ENCODE measurements at regions not wholly inside any gene's neighbourhood (a gene's known extent, or its start where the extent isn't known, plus 50 kb on each side); places are given as distances from the start of the nearest gene placed in this dataset.

- Mint-ChIP-seq H3K9me3 (no peaks in the 10 kb centered on the region), H3K4me3 (no peak overlapping the region), H3K4me1 (no peaks in the 10 kb centered on the region), H3K27me3 (no peaks in the 10 kb centered on the region), H3K36me3 (ENCODE audit: low read depth) (no peaks in the 10 kb centered on the region), H3K27ac (no peak overlapping the region)
- ChIA-PET POLR2A (no interaction called here), CTCF (no interaction called here)
- TF ChIP-seq, protein P1, sequence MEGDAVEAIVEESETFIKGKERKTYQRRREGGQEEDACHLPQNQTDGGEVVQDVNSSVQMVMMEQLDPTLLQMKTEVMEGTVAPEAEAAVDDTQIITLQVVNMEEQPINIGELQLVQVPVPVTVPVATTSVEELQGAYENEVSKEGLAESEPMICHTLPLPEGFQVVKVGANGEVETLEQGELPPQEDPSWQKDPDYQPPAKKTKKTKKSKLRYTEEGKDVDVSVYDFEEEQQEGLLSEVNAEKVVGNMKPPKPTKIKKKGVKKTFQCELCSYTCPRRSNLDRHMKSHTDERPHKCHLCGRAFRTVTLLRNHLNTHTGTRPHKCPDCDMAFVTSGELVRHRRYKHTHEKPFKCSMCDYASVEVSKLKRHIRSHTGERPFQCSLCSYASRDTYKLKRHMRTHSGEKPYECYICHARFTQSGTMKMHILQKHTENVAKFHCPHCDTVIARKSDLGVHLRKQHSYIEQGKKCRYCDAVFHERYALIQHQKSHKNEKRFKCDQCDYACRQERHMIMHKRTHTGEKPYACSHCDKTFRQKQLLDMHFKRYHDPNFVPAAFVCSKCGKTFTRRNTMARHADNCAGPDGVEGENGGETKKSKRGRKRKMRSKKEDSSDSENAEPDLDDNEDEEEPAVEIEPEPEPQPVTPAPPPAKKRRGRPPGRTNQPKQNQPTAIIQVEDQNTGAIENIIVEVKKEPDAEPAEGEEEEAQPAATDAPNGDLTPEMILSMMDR (IDR thresholded peaks at IDR 0.05) = no peak
- no peak for DNase-seq
- intact Hi-C loops (cut with micrococcal nuclease) = no loop called here
- ATAC-seq (ENCODE audit: low read depth) = no peak
Measured at GRCh38 chr3:168575750-168576149, 480.0 kb upstream of the GOLIM4 start.

- Mint-ChIP-seq H3K4me3 (no peak overlapping the region), H3K27me3 (no peaks in the 10 kb centered on the region), H3K27ac (no peak overlapping the region), H3K4me1 (no peaks in the 10 kb centered on the region), H3K36me3 (ENCODE audit: low read depth) (no peaks in the 10 kb centered on the region), H3K9me3 (no peaks in the 10 kb centered on the region)
- TF ChIP-seq, protein P1 (IDR thresholded peaks at IDR 0.05) = no peak
- intact Hi-C loops (cut with micrococcal nuclease) = no loop called here
- ChIA-PET CTCF (no interaction called here), POLR2A (no interaction called here)
- DNase-seq (no peak), ATAC-seq (ENCODE audit: low read depth) (no peak)
Measured at GRCh38 chr3:168574455-168575158, 478.9 kb upstream of the GOLIM4 start.

DNA sequence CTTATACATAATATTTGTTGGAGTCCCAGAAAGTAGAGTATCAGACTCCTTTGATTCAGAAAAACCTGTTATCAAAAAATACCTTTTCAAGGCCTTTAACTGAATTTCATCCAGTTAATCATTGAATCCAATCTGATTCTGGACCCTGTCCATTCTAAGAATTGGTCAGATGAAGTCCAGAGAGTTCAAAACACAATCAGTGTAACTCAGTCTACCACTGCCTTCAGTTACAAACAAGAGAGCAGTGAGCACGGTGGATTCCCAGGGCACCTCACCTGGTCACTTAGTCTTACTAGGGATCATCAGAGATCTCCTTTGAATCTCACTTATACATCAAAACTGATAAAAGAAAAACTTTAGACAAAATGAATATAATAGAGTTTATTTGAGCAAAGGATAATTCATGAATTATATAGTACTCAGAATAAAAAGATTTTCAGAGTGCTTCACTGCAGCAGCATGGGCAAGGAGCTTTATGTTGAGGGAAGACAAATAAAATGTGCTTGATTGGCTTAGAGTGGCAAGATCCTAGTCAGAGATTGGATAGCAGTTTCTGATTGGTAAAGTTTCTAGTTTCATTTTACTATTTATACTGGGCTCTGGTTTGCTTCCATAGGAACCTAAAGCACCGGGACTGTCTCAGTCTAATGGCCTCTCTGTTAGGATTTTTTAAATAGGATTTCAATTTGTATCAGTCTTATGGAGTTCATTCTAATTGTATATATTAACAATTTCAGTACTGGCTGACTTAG lies 474.9 kb upstream of the GOLIM4 start:
- H3K4me3 Mint-ChIP-seq = no peak overlapping the region

DNA sequence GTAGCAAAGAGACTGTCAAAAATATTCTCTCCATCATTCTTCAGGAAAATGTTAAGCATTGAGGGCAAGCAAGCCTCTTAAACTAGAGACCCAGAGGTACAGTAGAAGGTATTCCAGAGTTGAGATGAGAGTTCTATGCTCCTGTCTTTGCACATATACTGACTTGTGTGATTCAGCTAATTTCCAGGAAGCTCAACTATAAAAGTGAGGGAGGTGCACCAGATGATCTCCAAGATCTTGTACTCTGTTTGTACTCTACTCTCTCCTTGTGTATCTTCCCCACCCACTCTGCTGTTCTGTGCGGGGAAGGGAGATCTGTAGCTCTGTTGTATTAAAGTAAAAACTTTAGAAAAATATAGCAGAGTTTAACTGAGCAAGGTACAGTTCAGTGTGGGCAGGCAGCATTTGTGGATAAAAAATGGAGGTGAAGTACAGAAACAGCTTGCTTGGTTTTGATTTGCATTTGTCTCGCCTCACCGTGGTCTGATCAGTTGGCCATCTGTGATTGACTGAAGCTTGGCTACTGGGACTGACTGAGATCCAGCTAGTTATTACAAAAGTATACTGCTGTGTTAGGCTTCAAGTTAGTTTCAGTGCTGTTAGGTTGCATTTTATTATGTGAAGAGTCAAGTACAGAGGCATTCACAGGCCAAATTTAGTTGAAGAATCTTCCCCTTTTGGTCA lies 463.1 kb upstream of the GOLIM4 start:
- Mint-ChIP-seq H3K4me1 (no peaks in the 10 kb centered on the region), H3K9me3 (no peaks in the 10 kb centered on the region), H3K27me3 (no peaks in the 10 kb centered on the region), H3K27ac (no peak overlapping the region), H3K36me3 (ENCODE audit: low read depth) (no peaks in the 10 kb centered on the region), H3K4me3 (no peak overlapping the region)
- no peak for DNase-seq
- ATAC-seq (ENCODE audit: low read depth) = no peak
- ChIA-PET CTCF (no interaction called here), POLR2A (no interaction called here)
- TF ChIP-seq, protein P1 (IDR thresholded peaks at IDR 0.05) = no peak
- intact Hi-C loops (cut with micrococcal nuclease) = no loop called here

More for the DNA sequence above, 474.9 kb upstream of the GOLIM4 start:
- ATAC-seq (ENCODE audit: low read depth) (no peak), DNase-seq (no peak)
- Mint-ChIP-seq H3K9me3 (no peaks in the 10 kb centered on the region), H3K27ac (no peak overlapping the region), H3K4me1 (no peaks in the 10 kb centered on the region), H3K27me3 (no peaks in the 10 kb centered on the region), H3K36me3 (ENCODE audit: low read depth) (no peaks in the 10 kb centered on the region)
- POLR2A ChIA-PET = no interaction called here
- CTCF ChIA-PET = no interaction called here
- TF ChIP-seq, protein P1 (IDR thresholded peaks at IDR 0.05) = no peak
- intact Hi-C loops (cut with micrococcal nuclease) = no loop called here

DNA sequence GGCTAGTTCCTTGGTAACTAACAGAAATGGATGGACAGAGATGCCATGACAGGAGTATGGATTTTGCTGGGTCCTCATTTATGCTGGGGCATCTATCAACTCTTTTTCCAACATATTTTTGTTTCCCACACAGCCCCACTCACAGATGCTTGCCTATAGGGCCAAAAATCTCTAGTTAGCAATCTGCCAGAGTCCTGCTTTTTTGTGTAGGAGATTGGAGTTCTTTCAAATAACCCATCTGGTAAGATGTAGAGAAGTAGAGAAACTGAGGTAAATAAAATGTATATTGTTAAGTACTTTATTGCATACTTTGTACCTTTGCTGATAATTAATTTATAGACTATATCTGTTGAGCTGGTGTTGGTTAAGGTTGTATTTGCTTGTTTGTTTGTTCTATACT lies 456.5 kb upstream of the GOLIM4 start:
- no peak for DNase-seq
- Mint-ChIP-seq H3K27me3 (no peaks in the 10 kb centered on the region), H3K36me3 (ENCODE audit: low read depth) (no peaks in the 10 kb centered on the region), H3K4me1 (no peaks in the 10 kb centered on the region), H3K27ac (no peak overlapping the region), H3K9me3 (no peaks in the 10 kb centered on the region), H3K4me3 (no peak overlapping the region)
- TF ChIP-seq, protein P1 (IDR thresholded peaks at IDR 0.05) = no peak
- intact Hi-C loops (cut with micrococcal nuclease) = no loop called here
- ATAC-seq (ENCODE audit: low read depth) = no peak
- ChIA-PET POLR2A (no interaction called here), CTCF (no interaction called here)
